ENCODE measurements at regions not wholly inside any gene's neighbourhood (a gene's known extent, or its start where the extent isn't known, plus 50 kb on each side); places are given as distances from the start of the nearest gene placed in this dataset.

DNA sequence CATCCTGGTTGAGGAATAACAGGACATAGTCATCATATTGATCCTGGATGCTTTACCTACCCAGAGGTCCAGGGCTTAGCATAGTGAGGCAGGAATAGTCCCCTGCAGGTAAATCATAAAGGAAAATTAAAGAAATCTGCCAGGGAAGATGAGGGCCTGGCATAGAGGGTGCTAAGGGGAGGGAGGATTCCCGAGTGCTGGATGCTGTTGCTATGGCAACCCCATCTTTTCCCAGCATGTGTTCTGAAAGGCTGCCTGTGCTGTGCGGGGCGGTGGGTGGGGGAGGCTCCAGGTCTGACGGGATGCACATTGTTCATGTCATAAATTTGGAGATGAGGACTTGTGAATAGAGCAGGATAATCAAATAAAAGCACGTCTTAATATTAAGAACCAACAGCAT is 212.6 kb upstream of the PCSK2 start:
- TF ChIP-seq, protein P1, sequence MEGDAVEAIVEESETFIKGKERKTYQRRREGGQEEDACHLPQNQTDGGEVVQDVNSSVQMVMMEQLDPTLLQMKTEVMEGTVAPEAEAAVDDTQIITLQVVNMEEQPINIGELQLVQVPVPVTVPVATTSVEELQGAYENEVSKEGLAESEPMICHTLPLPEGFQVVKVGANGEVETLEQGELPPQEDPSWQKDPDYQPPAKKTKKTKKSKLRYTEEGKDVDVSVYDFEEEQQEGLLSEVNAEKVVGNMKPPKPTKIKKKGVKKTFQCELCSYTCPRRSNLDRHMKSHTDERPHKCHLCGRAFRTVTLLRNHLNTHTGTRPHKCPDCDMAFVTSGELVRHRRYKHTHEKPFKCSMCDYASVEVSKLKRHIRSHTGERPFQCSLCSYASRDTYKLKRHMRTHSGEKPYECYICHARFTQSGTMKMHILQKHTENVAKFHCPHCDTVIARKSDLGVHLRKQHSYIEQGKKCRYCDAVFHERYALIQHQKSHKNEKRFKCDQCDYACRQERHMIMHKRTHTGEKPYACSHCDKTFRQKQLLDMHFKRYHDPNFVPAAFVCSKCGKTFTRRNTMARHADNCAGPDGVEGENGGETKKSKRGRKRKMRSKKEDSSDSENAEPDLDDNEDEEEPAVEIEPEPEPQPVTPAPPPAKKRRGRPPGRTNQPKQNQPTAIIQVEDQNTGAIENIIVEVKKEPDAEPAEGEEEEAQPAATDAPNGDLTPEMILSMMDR (conservative IDR thresholded peaks at IDR 0.05; ENCODE audit: low read depth, low read length), result no peak
- TF ChIP-seq EZH2 (IDR thresholded peaks at IDR 0.05; ENCODE audit: borderline replicate concordance, low read depth, low read length, poor library complexity, severe bottlenecking), result no peak
- ChIA-PET CTCF (no interaction called here), POLR2A (ENCODE audit: low non-redundant PET) (interaction anchor here (0.7 kb wide), 1 partner anchor 12 kb away, joined by 3 read pairs; no protein-coding TSS in a partner anchor)
- BruUV-seq (replicated peaks), result no TSS peak
- no peak for DNase-seq (ENCODE audit: low spot score)
- Histone ChIP-seq H3K4me3 (ENCODE audit: low read depth, low read length, poor library complexity, severe bottlenecking) (no peak overlapping the region), H3K9me3 (ENCODE audit: low read depth, low read length, poor library complexity, severe bottlenecking) (no peaks in the 10 kb centered on the region), H3K27me3 (replicated peaks; ENCODE audit: insufficient read depth, low read depth, low read length, poor library complexity) (no peaks in the 10 kb centered on the region), H3K4me1 (ENCODE audit: insufficient read depth, low read length, poor library complexity, severe bottlenecking) (no peaks in the 10 kb centered on the region), H3K36me3 (ENCODE audit: insufficient read depth, low read length, poor library complexity, severe bottlenecking) (no peaks in the 10 kb centered on the region), H3K27ac (ENCODE audit: low read depth, low read length, poor library complexity, severe bottlenecking) (no peak overlapping the region)
- intact Hi-C loops (cut with micrococcal nuclease; ENCODE audit: unreplicated experiment), result no loop called here

DNA sequence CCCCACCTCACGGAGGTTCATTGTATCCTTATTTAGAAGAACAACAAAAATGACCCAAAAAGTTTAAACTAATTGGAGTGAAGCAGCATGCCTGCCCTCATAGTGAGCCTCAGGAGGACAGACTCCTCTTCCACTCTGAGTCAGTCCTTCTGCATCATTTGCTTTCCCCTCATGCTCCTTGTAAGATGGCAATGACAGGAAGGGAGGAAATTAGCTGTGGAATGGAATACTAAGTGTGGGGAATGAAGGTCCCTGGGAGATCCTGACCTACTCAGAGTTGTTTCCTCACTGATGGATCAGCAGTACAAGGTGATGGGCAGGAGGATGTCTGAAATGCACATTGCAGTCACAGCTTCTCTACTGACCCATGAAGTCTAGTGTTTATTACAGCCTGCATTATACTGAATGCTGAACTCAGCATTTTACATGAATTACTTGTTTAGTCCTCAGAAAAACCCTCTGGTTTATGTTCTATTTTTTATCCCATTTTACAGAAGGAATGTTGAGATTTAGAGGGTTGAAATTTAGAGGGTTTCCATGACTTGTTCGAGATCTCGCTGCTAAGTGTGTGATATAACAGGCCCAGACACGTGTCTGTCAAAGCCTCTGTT is 212.0 kb upstream of the PCSK2 start:
- no TSS peak for BruUV-seq (replicated peaks)
- Histone ChIP-seq H3K27ac (ENCODE audit: low read depth, low read length, poor library complexity, severe bottlenecking) (no peak overlapping the region), H3K4me1 (ENCODE audit: insufficient read depth, low read length, poor library complexity, severe bottlenecking) (no peaks in the 10 kb centered on the region), H3K9me3 (ENCODE audit: low read depth, low read length, poor library complexity, severe bottlenecking) (no peaks in the 10 kb centered on the region), H3K36me3 (ENCODE audit: insufficient read depth, low read length, poor library complexity, severe bottlenecking) (no peaks in the 10 kb centered on the region), H3K4me3 (ENCODE audit: low read depth, low read length, poor library complexity, severe bottlenecking) (no peak overlapping the region), H3K27me3 (replicated peaks; ENCODE audit: insufficient read depth, low read depth, low read length, poor library complexity) (no peaks in the 10 kb centered on the region)
- ChIA-PET CTCF (no interaction called here), POLR2A (ENCODE audit: low non-redundant PET) (no interaction called here)
- intact Hi-C loops (cut with micrococcal nuclease; ENCODE audit: unreplicated experiment), result no loop called here
- TF ChIP-seq EZH2 (IDR thresholded peaks at IDR 0.05; ENCODE audit: borderline replicate concordance, low read depth, low read length, poor library complexity, severe bottlenecking), result no peak
- TF ChIP-seq, protein P1 (conservative IDR thresholded peaks at IDR 0.05; ENCODE audit: low read depth, low read length), result no peak
- no peak for DNase-seq (ENCODE audit: low spot score)

DNA sequence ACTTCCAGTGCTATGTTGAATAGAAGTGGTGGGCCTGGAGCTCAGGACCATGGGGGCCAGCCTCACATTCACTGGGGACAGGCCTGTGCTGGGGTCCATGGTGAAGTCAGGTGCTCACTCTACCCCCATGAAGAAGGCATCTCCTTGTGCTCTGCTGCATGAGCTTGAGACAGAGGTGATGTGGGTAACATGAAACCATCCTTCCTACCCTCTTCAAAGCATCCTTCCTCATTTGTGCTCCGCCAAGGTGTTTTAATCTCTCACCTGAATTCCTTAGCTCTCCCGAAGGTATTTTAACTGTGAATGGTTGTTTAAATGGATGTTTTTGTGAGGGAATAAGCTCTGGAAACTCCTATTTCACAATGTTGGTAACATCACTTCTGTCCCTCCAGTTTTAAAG is 209.6 kb upstream of the PCSK2 start:
- Histone ChIP-seq H3K27me3 (replicated peaks; ENCODE audit: insufficient read depth, low read depth, low read length, poor library complexity) (no peaks in the 10 kb centered on the region), H3K4me3 (ENCODE audit: low read depth, low read length, poor library complexity, severe bottlenecking) (no peak overlapping the region), H3K27ac (ENCODE audit: low read depth, low read length, poor library complexity, severe bottlenecking) (no peak overlapping the region), H3K4me1 (ENCODE audit: insufficient read depth, low read length, poor library complexity, severe bottlenecking) (no peaks in the 10 kb centered on the region), H3K36me3 (ENCODE audit: insufficient read depth, low read length, poor library complexity, severe bottlenecking) (no peaks in the 10 kb centered on the region), H3K9me3 (ENCODE audit: low read depth, low read length, poor library complexity, severe bottlenecking) (no peaks in the 10 kb centered on the region)
- TF ChIP-seq, protein P1 (conservative IDR thresholded peaks at IDR 0.05; ENCODE audit: low read depth, low read length), result no peak
- no peak for TF ChIP-seq EZH2 (IDR thresholded peaks at IDR 0.05; ENCODE audit: borderline replicate concordance, low read depth, low read length, poor library complexity, severe bottlenecking)
- no peak for DNase-seq (ENCODE audit: low spot score)
- intact Hi-C loops (cut with micrococcal nuclease; ENCODE audit: unreplicated experiment), result no loop called here
- ChIA-PET CTCF (no interaction called here), POLR2A (ENCODE audit: low non-redundant PET) (no interaction called here)
- no TSS peak for BruUV-seq (replicated peaks)
